H1 (cell line): ENCODE measurements at regions not wholly inside any gene's neighbourhood (a gene's known extent, or its start where the extent isn't known, plus 50 kb on each side); places are given as distances from the start of the nearest gene placed in this dataset.

Experiments used
- CTCF ChIA-PET: fragments of 300-600 bp; sonication (Branson Sonifier 250); formaldehyde crosslinking; loops from one replicate; lab custom pipeline; 2021; ENCODE audit not compliant: partially characterized antibody; lab: Charles Lee
- POLR2A ChIA-PET: fragments of 300-600 bp; sonication (Branson Sonifier 250); formaldehyde crosslinking; loops from one replicate; lab custom pipeline; 2021; ENCODE audit warnings: inconsistent platforms; ENCODE audit not compliant: partially characterized antibody; lab: Charles Lee
- DNase-seq, 2 experiments: peaks; one replicate each; pipeline versions ENCODE4 v3.0.0 to v3.0.0-alpha.2; 2010 to 2022; ENCODE audit warnings: low spot score in 2 of 2, low read depth in 1 of 2, mixed read lengths in 1 of 2
- FAIRE-seq: peaks from 2 replicates; lab custom pipeline; 2011; peaks lifted over from hg19 to GRCh38; lab: Jason Lieb, UNC
- H2AFZ ChIP-seq: 2 replicates; pipeline ENCODE4 v1.8.1; 2012; ENCODE audit warnings: low read length, inconsistent platforms
- H2AK5ac ChIP-seq: 2 replicates; pipeline ENCODE4 v1.6.1; 2013; ENCODE audit warnings: low read depth, low read length
- H2BK120ac ChIP-seq: replicated peaks from 2 replicates; pipeline ENCODE3; 2013; ENCODE audit warnings: low read depth, low read length, inconsistent platforms
- H2BK12ac ChIP-seq: 2 replicates; pipeline ENCODE4 v1.6.1; 2013; ENCODE audit warnings: low read depth, low read length
- H2BK15ac ChIP-seq: 2 replicates; pipeline ENCODE4 v1.6.1; 2013; ENCODE audit warnings: low read length
- H2BK20ac ChIP-seq: 2 replicates; pipeline ENCODE4 v1.6.1; 2013; ENCODE audit warnings: low read length
- H2BK5ac ChIP-seq: 2 replicates; pipeline ENCODE4 v1.6.1; 2013; ENCODE audit warnings: low read depth, low read length
- H3K14ac ChIP-seq: 2 replicates; pipeline ENCODE4 v1.6.1; 2013; ENCODE audit warnings: inconsistent platforms; ENCODE audit not compliant: insufficient read length
- H3K18ac ChIP-seq: 2 replicates; pipeline ENCODE4 v1.6.1; 2013; ENCODE audit warnings: low read length; ENCODE audit errors: extremely low read depth
- H3K23ac ChIP-seq: 2 replicates; pipeline ENCODE4 v1.6.1; 2013; ENCODE audit warnings: inconsistent platforms; ENCODE audit not compliant: insufficient read length
- H3K23me2 ChIP-seq: 2 replicates; pipeline ENCODE4 v1.6.1; 2013; ENCODE audit warnings: low read depth, low read length
- H3K27ac ChIP-seq: 2 replicates; pipeline ENCODE4 v1.6.1; 2011; ENCODE audit warnings: low read depth, low read length, inconsistent platforms
- H3K27me3 ChIP-seq, 4 experiments: replicated peaks in 1 of 4; 1 replicate in 1 of 4; 2 replicates in 3 of 4; pipeline versions ENCODE4 v1.6.1 to v1.8.1; 2011 to 2013; ENCODE audit warnings: low read length in 3 of 4, mild to moderate bottlenecking in 3 of 4, inconsistent platforms in 2 of 4, mixed read lengths in 2 of 4, moderate library complexity in 1 of 4; ENCODE audit not compliant: control insufficient read depth in 3 of 4, insufficient read depth in 3 of 4; ENCODE audit errors: extremely low read depth in 1 of 4
- H3K36me3 ChIP-seq, 4 experiments: 2 replicates each; pipeline versions ENCODE4 v1.6.1 to v1.8.1; 2011 to 2013; ENCODE audit warnings: mild to moderate bottlenecking in 4 of 4, low read length in 3 of 4, moderate library complexity in 2 of 4, control low read depth in 1 of 4, inconsistent platforms in 1 of 4; ENCODE audit not compliant: insufficient read depth in 4 of 4, control insufficient read depth in 2 of 4
- H3K4ac ChIP-seq: replicated peaks from 2 replicates; pipeline ENCODE3; 2013; ENCODE audit warnings: low read length, low read depth, mixed read lengths, inconsistent platforms; ENCODE audit not compliant: insufficient read length
- H3K4me1 ChIP-seq, 4 experiments: replicated peaks in 1 of 4; 1 replicate in 1 of 4; 2 replicates in 3 of 4; pipeline versions ENCODE4 v1.6.1 to v1.8.1; 2011 to 2013; ENCODE audit warnings: low read length in 3 of 4, inconsistent platforms in 2 of 4, mixed read lengths in 1 of 4; ENCODE audit not compliant: insufficient read depth in 4 of 4, control insufficient read depth in 3 of 4
- H3K4me2 ChIP-seq, 2 experiments: 2 replicates each; pipeline versions ENCODE4 v1.6.1 to v1.8.1; 2011 to 2013; ENCODE audit warnings: low read depth in 2 of 2, low read length in 2 of 2, control low read depth in 1 of 2, inconsistent platforms in 1 of 2, mild to moderate bottlenecking in 1 of 2; ENCODE audit not compliant: insufficient read depth in 1 of 2
- H3K4me3 ChIP-seq, 4 experiments: fragments of 200-600, 300-600 bp in 1 of 4; sonication (generic), shearing (Covaris generic), sonication (Bioruptor Twin) in 1 of 4; 2 replicates each; pipeline versions ENCODE4 v1.5.1 to v1.8.1; 2011 to 2016; ENCODE audit warnings: low read length in 4 of 4, low read depth in 3 of 4, control low read depth in 2 of 4, inconsistent platforms in 2 of 4, mild to moderate bottlenecking in 2 of 4, mixed read lengths in 1 of 4, moderate library complexity in 1 of 4; ENCODE audit not compliant: insufficient read depth in 2 of 4; ENCODE audit errors: extremely low read depth in 1 of 4
- H3K56ac ChIP-seq: replicated peaks from 2 replicates; pipeline ENCODE3; 2013; ENCODE audit warnings: low read depth, mild to moderate bottlenecking, mixed read lengths, low read length, inconsistent platforms; ENCODE audit not compliant: insufficient read length
- H3K79me1 ChIP-seq: 2 replicates; pipeline ENCODE4 v1.6.1; 2013; ENCODE audit warnings: low read depth, low read length, control low read depth
- H3K79me2 ChIP-seq, 2 experiments: 2 replicates each; pipeline versions ENCODE4 v1.6.1 to v1.8.1; 2012 to 2013; ENCODE audit warnings: low read length in 2 of 2, mild to moderate bottlenecking in 2 of 2, inconsistent platforms in 1 of 2; ENCODE audit not compliant: insufficient read depth in 2 of 2, control insufficient read depth in 1 of 2
- H3K9ac ChIP-seq, 4 experiments: replicated peaks in 1 of 4; 1 replicate in 1 of 4; 2 replicates in 3 of 4; pipeline versions ENCODE4 v1.6.1 to v1.8.1; 2011 to 2013; ENCODE audit warnings: low read depth in 3 of 4, low read length in 3 of 4, control low read depth in 2 of 4, mild to moderate bottlenecking in 2 of 4, moderate library complexity in 2 of 4, inconsistent platforms in 1 of 4; ENCODE audit errors: extremely low read depth in 1 of 4
- H3K9me3 ChIP-seq, 2 experiments: 2 replicates each; pipeline versions ENCODE4 v1.6.1 to v1.8.1; 2012 to 2013; ENCODE audit warnings: mild to moderate bottlenecking in 2 of 2, moderate library complexity in 2 of 2, control low read depth in 1 of 2, inconsistent platforms in 1 of 2, low read depth in 1 of 2, low read length in 1 of 2, mixed read lengths in 1 of 2; ENCODE audit not compliant: insufficient read depth in 2 of 2
- H4K20me1 ChIP-seq, 2 experiments: replicated peaks in 1 of 2; 2 replicates each; pipeline versions ENCODE3 to v1.8.1; 2011 to 2013; ENCODE audit warnings: inconsistent platforms in 2 of 2, low read length in 2 of 2, mild to moderate bottlenecking in 1 of 2; ENCODE audit not compliant: insufficient read depth in 2 of 2, control insufficient read depth in 1 of 2
- H4K5ac ChIP-seq: 2 replicates; pipeline ENCODE4 v1.6.1; 2013; ENCODE audit warnings: low read length, low read depth, mixed read lengths, inconsistent platforms; ENCODE audit not compliant: insufficient read length
- H4K8ac ChIP-seq: 2 replicates; pipeline ENCODE4 v1.8.0; 2013; ENCODE audit warnings: mild to moderate bottlenecking, moderate library complexity, low read length, inconsistent platforms; ENCODE audit not compliant: insufficient read depth; ENCODE audit errors: extremely low read depth
- H4K91ac ChIP-seq: replicated peaks from 2 replicates; pipeline ENCODE3; 2013; ENCODE audit warnings: low read length, mixed read lengths, inconsistent platforms; ENCODE audit not compliant: insufficient read length
- BRCA1 ChIP-seq: IDR thresholded peaks from 2 replicates; pipeline ENCODE4 v1.6.1; 2012; ENCODE audit warnings: low read depth, low read length, improper control_type of control experiment
- CBX8 ChIP-seq: fragments of 300-800, 300-1000 bp; sonication (generic); IDR thresholded peaks from 2 replicates; pipeline ENCODE4 v1.7.1; 2016; ENCODE audit warnings: low read depth, low read length, borderline replicate concordance
- CREB1 ChIP-seq: IDR thresholded peaks from 2 replicates; pipeline ENCODE4 v1.6.1; 2012; ENCODE audit warnings: inconsistent platforms
- RNF2 ChIP-seq: fragments of 200-900, 300-1000 bp; sonication (generic); IDR thresholded peaks from 2 replicates; pipeline ENCODE4 v1.7.1; 2016; ENCODE audit warnings: borderline replicate concordance, low read depth, mild to moderate bottlenecking, antibody characterized with exemption, low read length; ENCODE audit not compliant: poor library complexity, severe bottlenecking; ENCODE audit errors: missing control alignments
- TAF1 ChIP-seq: IDR thresholded peaks from 2 replicates; pipeline ENCODE4 v1.6.1; 2011; ENCODE audit warnings: mild to moderate bottlenecking, low read depth, low read length
- WGBS, 2 experiments: shearing (Covaris generic) in 1 of 2; methylation state at CpG; one replicate each; pipeline versions ENCODE4 v1.1.6 to v1.1.7; 2013 to 2015; ENCODE audit warnings: low lambda C conversion rate in 2 of 2, mixed read lengths in 2 of 2, inconsistent platforms in 1 of 2, low coverage in 1 of 2, missing lambda C conversion rate in 1 of 2; ENCODE audit not compliant: insufficient replicate concordance in 2 of 2, insufficient coverage in 1 of 2, insufficient read length in 1 of 2; ENCODE audit errors: extremely low coverage in 1 of 2, missing lambda C conversion rate in 1 of 2; 5-methylcytosine and 5-hydroxymethylcytosine counted together

GRCh38 chr2:8078705-8079104 is 603.2 kb upstream of the ID2 start:
- H3K56ac ChIP-seq = no peak overlapping the region
- H2BK12ac ChIP-seq = no peak overlapping the region
- H2BK120ac ChIP-seq = no peak overlapping the region
- no peak overlapping the region for H3K4ac ChIP-seq
- CTCF ChIA-PET = interaction anchor here (0.8 to 1.6 kb wide), 3 partner anchors 11 to 918 kb away, joined by 3 to 4 read pairs (median 3); no protein-coding TSS in a partner anchor
- 95% methylated on average over 2 of the region's 2 CpGs; no CpG with 5 or more reads in 1 of the 2 experiments for WGBS, 2 experiments
- H2BK5ac ChIP-seq = no peak overlapping the region
- H4K20me1 ChIP-seq = no peaks in the 10 kb centered on the region
- TF ChIP-seq BRCA1 = no peak
- no peak for TF ChIP-seq CREB1
- no peak for TF ChIP-seq CBX8
- TF ChIP-seq RNF2 = no peak
- no peak for TF ChIP-seq TAF1
- POLR2A ChIA-PET = no interaction called here
- peaks cover 0 to 4% of the 10 kb centered on the region in 2 experiments; a peak in 1 of 4 replicates for H3K9me3 ChIP-seq
- H3K23me2 ChIP-seq = no peaks in the 10 kb centered on the region
- no peak overlapping the region for H2AK5ac ChIP-seq
- H2BK15ac ChIP-seq = no peak overlapping the region
- H3K27me3 ChIP-seq = no peaks in the 10 kb centered on the region
- H3K4me1 ChIP-seq = no peaks in the 10 kb centered on the region
- no peak overlapping the region for H3K27ac ChIP-seq
- no peak overlapping the region for H4K8ac ChIP-seq
- no peaks in the 10 kb centered on the region for H3K79me2 ChIP-seq
- no peak for DNase-seq
- H3K14ac ChIP-seq = no peak overlapping the region
- H4K5ac ChIP-seq = no peak overlapping the region
- no peak overlapping the region for H3K4me3 ChIP-seq
- H3K4me2 ChIP-seq = no peak overlapping the region
- no peak for FAIRE-seq
- H3K79me1 ChIP-seq = no peaks in the 10 kb centered on the region
- no peak overlapping the region for H3K23ac ChIP-seq
- H4K91ac ChIP-seq = no peak overlapping the region
- no peak overlapping the region for H3K18ac ChIP-seq
- no peak overlapping the region for H2BK20ac ChIP-seq
- no peaks in the 10 kb centered on the region for H3K36me3 ChIP-seq
- H3K9ac ChIP-seq = no peak overlapping the region
- H2AFZ ChIP-seq = no peak overlapping the region
